ENCODE measurements at regions not wholly inside any gene's neighbourhood (a gene's known extent, or its start where the extent isn't known, plus 50 kb on each side); places are given as distances from the start of the nearest gene placed in this dataset.

DNA sequence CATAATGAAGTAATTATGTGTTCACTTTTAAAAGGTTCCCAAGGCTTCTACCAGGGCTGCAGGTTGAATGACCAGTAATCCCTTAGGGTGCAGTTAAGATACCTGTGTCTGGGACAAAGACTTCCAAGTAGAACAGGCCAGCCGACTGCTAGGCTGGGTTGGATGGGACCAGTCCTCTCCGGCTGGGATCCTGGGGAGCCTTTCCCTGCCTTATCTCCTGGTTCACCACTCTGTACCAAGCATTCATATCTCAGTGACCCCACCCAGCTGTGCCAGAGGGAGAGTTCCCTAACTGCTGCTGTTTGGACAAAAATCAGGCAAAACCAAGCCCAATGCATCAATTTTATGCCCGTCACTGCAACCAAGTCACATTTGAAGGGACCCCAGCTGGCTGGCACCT is 116.2 kb upstream of the ATP1A1 start:
- Histone ChIP-seq H3K4me1 (ENCODE audit: insufficient read depth) (no peaks in the 10 kb centered on the region), H3K79me2 (replicated peaks; ENCODE audit: insufficient read depth) (no peaks in the 10 kb centered on the region), H3K9me2 (ENCODE audit: insufficient read depth) (no peaks in the 10 kb centered on the region), H3K4me2 (no peak overlapping the region), H2AFZ (no peak overlapping the region), H4K20me1 (replicated peaks; ENCODE audit: insufficient read depth) (no peaks in the 10 kb centered on the region), H3K4me3 (no peak overlapping the region), H3K27me3 (ENCODE audit: insufficient read depth) (no peaks in the 10 kb centered on the region), H3K36me3 (ENCODE audit: insufficient read depth) (no peaks in the 10 kb centered on the region), H3F3A (replicated peaks; ENCODE audit: low read depth) (no peaks in the 10 kb centered on the region), H3K27ac (ENCODE audit: low read depth) (no peak overlapping the region)
- TF ChIP-seq EZH2phosphoT487 (IDR thresholded peaks at IDR 0.05; ENCODE audit: unreplicated experiment) = no peak
- TF ChIP-seq, protein P1, sequence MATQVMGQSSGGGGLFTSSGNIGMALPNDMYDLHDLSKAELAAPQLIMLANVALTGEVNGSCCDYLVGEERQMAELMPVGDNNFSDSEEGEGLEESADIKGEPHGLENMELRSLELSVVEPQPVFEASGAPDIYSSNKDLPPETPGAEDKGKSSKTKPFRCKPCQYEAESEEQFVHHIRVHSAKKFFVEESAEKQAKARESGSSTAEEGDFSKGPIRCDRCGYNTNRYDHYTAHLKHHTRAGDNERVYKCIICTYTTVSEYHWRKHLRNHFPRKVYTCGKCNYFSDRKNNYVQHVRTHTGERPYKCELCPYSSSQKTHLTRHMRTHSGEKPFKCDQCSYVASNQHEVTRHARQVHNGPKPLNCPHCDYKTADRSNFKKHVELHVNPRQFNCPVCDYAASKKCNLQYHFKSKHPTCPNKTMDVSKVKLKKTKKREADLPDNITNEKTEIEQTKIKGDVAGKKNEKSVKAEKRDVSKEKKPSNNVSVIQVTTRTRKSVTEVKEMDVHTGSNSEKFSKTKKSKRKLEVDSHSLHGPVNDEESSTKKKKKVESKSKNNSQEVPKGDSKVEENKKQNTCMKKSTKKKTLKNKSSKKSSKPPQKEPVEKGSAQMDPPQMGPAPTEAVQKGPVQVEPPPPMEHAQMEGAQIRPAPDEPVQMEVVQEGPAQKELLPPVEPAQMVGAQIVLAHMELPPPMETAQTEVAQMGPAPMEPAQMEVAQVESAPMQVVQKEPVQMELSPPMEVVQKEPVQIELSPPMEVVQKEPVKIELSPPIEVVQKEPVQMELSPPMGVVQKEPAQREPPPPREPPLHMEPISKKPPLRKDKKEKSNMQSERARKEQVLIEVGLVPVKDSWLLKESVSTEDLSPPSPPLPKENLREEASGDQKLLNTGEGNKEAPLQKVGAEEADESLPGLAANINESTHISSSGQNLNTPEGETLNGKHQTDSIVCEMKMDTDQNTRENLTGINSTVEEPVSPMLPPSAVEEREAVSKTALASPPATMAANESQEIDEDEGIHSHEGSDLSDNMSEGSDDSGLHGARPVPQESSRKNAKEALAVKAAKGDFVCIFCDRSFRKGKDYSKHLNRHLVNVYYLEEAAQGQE (IDR thresholded peaks at IDR 0.05; ENCODE audit: unreplicated experiment) = no peak
- no peak for TF ChIP-seq NANOG (IDR thresholded peaks at IDR 0.05; ENCODE audit: borderline replicate concordance)
- TF ChIP-seq, protein P2, sequence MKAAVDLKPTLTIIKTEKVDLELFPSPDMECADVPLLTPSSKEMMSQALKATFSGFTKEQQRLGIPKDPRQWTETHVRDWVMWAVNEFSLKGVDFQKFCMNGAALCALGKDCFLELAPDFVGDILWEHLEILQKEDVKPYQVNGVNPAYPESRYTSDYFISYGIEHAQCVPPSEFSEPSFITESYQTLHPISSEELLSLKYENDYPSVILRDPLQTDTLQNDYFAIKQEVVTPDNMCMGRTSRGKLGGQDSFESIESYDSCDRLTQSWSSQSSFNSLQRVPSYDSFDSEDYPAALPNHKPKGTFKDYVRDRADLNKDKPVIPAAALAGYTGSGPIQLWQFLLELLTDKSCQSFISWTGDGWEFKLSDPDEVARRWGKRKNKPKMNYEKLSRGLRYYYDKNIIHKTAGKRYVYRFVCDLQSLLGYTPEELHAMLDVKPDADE (IDR thresholded peaks at IDR 0.05) = no peak
- no peak for TF ChIP-seq EZH2 (IDR thresholded peaks at IDR 0.05; ENCODE audit: low read depth, unreplicated experiment)
- TF ChIP-seq JUNB (IDR thresholded peaks at IDR 0.05; ENCODE audit: unreplicated experiment) = no peak
- TF ChIP-seq, protein P3, sequence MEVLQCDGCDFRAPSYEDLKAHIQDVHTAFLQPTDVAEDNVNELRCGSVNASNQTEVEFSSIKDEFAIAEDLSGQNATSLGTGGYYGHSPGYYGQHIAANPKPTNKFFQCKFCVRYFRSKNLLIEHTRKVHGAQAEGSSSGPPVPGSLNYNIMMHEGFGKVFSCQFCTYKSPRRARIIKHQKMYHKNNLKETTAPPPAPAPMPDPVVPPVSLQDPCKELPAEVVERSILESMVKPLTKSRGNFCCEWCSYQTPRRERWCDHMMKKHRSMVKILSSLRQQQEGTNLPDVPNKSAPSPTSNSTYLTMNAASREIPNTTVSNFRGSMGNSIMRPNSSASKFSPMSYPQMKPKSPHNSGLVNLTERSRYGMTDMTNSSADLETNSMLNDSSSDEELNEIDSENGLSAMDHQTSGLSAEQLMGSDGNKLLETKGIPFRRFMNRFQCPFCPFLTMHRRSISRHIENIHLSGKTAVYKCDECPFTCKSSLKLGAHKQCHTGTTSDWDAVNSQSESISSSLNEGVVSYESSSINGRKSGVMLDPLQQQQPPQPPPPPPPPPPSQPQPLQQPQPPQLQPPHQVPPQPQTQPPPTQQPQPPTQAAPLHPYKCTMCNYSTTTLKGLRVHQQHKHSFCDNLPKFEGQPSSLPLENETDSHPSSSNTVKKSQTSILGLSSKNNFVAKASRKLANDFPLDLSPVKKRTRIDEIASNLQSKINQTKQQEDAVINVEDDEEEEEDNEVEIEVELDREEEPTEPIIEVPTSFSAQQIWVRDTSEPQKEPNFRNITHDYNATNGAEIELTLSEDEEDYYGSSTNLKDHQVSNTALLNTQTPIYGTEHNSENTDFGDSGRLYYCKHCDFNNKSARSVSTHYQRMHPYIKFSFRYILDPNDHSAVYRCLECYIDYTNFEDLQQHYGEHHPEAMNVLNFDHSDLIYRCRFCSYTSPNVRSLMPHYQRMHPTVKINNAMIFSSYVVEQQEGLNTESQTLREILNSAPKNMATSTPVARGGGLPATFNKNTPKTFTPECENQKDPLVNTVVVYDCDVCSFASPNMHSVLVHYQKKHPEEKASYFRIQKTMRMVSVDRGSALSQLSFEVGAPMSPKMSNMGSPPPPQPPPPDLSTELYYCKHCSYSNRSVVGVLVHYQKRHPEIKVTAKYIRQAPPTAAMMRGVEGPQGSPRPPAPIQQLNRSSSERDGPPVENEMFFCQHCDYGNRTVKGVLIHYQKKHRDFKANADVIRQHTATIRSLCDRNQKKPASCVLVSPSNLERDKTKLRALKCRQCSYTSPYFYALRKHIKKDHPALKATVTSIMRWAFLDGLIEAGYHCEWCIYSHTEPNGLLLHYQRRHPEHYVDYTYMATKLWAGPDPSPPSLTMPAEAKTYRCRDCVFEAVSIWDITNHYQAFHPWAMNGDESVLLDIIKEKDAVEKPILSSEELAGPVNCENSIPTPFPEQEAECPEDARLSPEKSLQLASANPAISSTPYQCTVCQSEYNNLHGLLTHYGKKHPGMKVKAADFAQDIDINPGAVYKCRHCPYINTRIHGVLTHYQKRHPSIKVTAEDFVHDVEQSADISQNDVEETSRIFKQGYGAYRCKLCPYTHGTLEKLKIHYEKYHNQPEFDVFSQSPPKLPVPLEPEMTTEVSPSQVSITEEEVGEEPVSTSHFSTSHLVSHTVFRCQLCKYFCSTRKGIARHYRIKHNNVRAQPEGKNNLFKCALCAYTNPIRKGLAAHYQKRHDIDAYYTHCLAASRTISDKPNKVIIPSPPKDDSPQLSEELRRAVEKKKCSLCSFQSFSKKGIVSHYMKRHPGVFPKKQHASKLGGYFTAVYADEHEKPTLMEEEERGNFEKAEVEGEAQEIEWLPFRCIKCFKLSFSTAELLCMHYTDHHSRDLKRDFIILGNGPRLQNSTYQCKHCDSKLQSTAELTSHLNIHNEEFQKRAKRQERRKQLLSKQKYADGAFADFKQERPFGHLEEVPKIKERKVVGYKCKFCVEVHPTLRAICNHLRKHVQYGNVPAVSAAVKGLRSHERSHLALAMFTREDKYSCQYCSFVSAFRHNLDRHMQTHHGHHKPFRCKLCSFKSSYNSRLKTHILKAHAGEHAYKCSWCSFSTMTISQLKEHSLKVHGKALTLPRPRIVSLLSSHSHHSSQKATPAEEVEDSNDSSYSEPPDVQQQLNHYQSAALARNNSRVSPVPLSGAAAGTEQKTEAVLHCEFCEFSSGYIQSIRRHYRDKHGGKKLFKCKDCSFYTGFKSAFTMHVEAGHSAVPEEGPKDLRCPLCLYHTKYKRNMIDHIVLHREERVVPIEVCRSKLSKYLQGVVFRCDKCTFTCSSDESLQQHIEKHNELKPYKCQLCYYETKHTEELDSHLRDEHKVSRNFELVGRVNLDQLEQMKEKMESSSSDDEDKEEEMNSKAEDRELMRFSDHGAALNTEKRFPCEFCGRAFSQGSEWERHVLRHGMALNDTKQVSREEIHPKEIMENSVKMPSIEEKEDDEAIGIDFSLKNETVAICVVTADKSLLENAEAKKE (CRISPR knock-in tag; IDR thresholded peaks at IDR 0.05) = no peak
- no peak for TF ChIP-seq CREB1 (CRISPR knock-in tag; IDR thresholded peaks at IDR 0.05; ENCODE audit: low read depth)
- TF ChIP-seq, protein P4, sequence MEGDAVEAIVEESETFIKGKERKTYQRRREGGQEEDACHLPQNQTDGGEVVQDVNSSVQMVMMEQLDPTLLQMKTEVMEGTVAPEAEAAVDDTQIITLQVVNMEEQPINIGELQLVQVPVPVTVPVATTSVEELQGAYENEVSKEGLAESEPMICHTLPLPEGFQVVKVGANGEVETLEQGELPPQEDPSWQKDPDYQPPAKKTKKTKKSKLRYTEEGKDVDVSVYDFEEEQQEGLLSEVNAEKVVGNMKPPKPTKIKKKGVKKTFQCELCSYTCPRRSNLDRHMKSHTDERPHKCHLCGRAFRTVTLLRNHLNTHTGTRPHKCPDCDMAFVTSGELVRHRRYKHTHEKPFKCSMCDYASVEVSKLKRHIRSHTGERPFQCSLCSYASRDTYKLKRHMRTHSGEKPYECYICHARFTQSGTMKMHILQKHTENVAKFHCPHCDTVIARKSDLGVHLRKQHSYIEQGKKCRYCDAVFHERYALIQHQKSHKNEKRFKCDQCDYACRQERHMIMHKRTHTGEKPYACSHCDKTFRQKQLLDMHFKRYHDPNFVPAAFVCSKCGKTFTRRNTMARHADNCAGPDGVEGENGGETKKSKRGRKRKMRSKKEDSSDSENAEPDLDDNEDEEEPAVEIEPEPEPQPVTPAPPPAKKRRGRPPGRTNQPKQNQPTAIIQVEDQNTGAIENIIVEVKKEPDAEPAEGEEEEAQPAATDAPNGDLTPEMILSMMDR (conservative IDR thresholded peaks at IDR 0.05; ENCODE audit: low read depth in 2 of 2) = no peak
- no peak for TF ChIP-seq STAT1 (IDR thresholded peaks at IDR 0.05; ENCODE audit: unreplicated experiment)
- TF ChIP-seq ZNF331 (CRISPR knock-in tag; IDR thresholded peaks at IDR 0.05; ENCODE audit: low read depth) = no peak
- no peak for TF ChIP-seq ZNF114 (CRISPR knock-in tag; IDR thresholded peaks at IDR 0.05)
- TF ChIP-seq POLR2AphosphoS5 (IDR thresholded peaks at IDR 0.05; ENCODE audit: low read depth) = no peak
- no peak for DNase-seq (ENCODE audit: low spot score)
- no peaks in the 10 kb centered on the region; the same call in 2 of the 3 replicates for H3K9me3 Mint-ChIP-seq
- H3K4me3 Mint-ChIP-seq = no peak overlapping the region
- peaks cover 15% of the 10 kb centered on the region for H3K4me1 Mint-ChIP-seq
- no peak for ATAC-seq
- H3K27ac Mint-ChIP-seq = no peak overlapping the region
- H3K27me3 Mint-ChIP-seq (ENCODE audit: insufficient read depth, low read depth, poor library complexity) = no peaks in the 10 kb centered on the region
- no peaks in the 10 kb centered on the region for H3K36me3 Mint-ChIP-seq (ENCODE audit: low read depth)
